ENCODE measurements at regions not wholly inside any gene's neighbourhood (a gene's known extent, or its start where the extent isn't known, plus 50 kb on each side); places are given as distances from the start of the nearest gene placed in this dataset.

DNA sequence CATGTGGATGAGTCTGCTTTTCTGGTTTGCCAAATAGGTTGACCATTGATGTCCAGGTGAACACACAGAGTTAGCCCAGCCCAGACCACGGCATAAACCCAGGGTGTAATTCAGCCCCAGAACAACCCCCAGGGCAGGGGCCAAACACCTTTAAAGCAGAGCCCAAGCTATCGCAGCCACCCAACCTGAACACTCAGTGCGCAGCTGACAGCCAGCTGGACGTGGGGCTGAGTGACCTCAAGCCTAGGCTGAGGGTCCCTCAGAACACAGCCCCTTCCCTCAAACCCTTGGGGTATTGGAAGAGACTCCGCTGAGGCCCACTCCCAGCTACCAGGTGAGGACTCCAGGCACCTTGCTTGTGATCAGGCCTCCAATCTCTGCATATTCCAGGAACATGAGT, 161.5 kb upstream of the NECTIN1 start:
- H3K9me3 Mint-ChIP-seq (ENCODE audit: low read depth) = no peaks in the 10 kb centered on the region
- peaks cover 6% of the 10 kb centered on the region for H3K27me3 Mint-ChIP-seq
- no peaks in the 10 kb centered on the region for H3K4me1 Mint-ChIP-seq
- H3K36me3 Mint-ChIP-seq = no peaks in the 10 kb centered on the region
- no peak overlapping the region for H3K27ac Mint-ChIP-seq
- DNase-seq = no peak
- no peak overlapping the region for H3K4me3 Mint-ChIP-seq
- CTCF ChIA-PET = no interaction called here
- ATAC-seq = no peak

DNA sequence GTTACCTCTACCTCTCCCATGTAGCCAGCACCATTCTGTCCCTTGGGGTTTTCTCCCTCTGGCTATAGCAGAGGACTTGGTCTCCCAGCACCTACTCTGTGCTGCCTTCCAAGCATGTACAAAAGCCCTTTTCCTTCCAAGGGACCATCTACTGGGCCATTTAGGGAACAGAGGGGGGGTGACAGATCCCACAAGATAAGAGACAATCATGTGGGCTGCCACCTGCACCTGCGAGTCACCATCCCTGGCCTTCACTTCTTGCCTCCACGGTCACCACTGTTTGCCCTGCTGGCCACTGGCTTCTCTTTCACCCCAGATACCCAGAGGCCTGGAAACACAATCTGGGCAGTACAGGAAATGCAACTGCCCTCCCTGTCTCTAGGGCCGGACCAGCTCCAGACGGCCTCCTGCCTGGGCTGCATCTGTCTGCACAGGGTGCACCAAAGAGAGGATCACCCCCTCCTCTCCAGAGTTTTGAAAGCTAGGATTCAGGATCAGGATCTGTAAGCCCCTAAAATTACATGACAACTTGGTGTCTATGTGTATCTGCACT, 160.8 kb upstream of the NECTIN1 start:
- H3K36me3 Mint-ChIP-seq = no peaks in the 10 kb centered on the region
- no peaks in the 10 kb centered on the region for H3K9me3 Mint-ChIP-seq (ENCODE audit: low read depth)
- H3K27ac Mint-ChIP-seq = no peak overlapping the region
- CTCF ChIA-PET = no interaction called here
- DNase-seq = no peak
- no peak for ATAC-seq
- no peaks in the 10 kb centered on the region for H3K4me1 Mint-ChIP-seq
- H3K27me3 Mint-ChIP-seq = peaks cover 9% of the 10 kb centered on the region
- no peak overlapping the region for H3K4me3 Mint-ChIP-seq

DNA sequence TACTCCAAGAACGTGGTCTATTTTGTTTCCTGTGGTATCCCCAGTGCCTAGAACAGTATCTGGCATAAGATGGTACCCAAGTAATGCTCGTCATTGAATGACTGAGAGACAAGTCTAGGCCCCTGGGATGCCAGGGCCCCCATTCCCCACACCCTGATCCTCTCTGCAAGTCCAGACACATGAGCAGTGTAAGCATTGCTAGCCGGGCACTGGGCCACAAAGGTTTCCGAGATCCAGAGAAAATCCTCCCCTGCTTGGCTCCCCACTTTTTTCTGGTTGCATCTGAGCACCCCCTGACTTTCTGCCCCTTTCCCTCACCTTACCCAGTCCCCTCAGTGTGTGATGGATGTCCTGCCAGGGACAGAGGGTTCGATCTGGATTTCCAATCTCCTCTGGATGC, 160.1 kb upstream of the NECTIN1 start:
- CTCF ChIA-PET = no interaction called here
- Mint-ChIP-seq H3K9me3 (ENCODE audit: low read depth) (no peaks in the 10 kb centered on the region), H3K27ac (no peak overlapping the region)

DNA sequence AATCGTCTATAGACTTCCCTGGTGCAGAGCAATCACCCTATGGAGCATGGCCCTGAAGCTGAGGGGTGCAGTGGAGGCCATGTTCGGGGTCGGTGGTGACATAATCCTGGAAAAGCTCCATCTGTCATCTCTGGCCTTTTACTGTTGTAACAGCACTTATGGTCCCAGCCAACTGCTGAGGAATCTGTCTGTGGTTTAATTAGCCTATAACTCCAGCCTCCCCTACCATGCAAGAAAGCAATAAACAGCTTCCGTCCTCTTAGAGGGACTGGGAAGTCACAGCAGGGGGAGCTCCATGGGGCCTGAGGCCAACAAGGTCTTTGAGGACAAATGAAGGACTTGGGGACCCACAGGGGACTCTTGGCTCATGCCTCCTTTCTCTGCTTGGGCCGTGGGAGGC, 159.1 kb upstream of the NECTIN1 start:
- DNase-seq (no peak), ATAC-seq (no peak)
- no peak overlapping the region for H3K4me3 Mint-ChIP-seq
- no peaks in the 10 kb centered on the region for H3K4me1 Mint-ChIP-seq
- H3K9me3 Mint-ChIP-seq (ENCODE audit: low read depth) = no peaks in the 10 kb centered on the region
- H3K27me3 Mint-ChIP-seq = peaks cover 18% of the 10 kb centered on the region
- CTCF ChIA-PET = no interaction called here
- no peaks in the 10 kb centered on the region for H3K36me3 Mint-ChIP-seq
- H3K27ac Mint-ChIP-seq = no peak overlapping the region

More for the DNA sequence above, 160.1 kb upstream of the NECTIN1 start:
- H3K36me3 Mint-ChIP-seq = no peaks in the 10 kb centered on the region
- peaks cover 13% of the 10 kb centered on the region for H3K27me3 Mint-ChIP-seq
- ATAC-seq (no peak), DNase-seq (no peak)
- no peaks in the 10 kb centered on the region for H3K4me1 Mint-ChIP-seq
- no peak overlapping the region for H3K4me3 Mint-ChIP-seq

DNA sequence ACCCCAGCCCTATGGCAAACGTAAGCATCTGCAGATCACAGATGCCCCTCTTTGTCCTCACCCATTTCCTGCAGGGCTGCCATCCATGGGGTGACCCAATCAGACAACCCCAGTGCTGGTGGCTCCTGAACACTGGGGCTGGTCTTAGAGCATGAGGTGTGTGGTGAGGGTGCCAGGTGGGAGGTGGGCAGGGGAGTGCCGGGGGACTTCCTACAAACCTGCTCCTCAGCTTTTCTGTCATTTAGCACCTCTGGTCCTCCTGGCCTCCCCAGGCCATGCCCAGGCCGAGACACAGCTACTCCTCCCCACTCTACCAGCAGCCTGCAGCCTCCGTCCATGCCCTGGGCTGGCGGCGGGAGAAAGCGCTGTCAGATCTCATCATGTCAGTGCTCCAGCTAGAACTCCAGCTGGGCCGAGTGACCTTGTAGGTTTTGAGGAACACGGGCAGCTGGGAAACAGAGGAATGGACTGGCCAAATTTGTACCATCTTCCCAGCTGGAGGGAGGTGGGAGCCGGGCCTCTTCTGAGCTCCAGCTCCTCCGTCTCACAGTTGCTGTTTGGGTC, 157.7 kb upstream of the NECTIN1 start:
- CTCF ChIA-PET = no interaction called here
- Mint-ChIP-seq H3K36me3 (no peaks in the 10 kb centered on the region), H3K27me3 (peaks cover 24% of the 10 kb centered on the region)

DNA sequence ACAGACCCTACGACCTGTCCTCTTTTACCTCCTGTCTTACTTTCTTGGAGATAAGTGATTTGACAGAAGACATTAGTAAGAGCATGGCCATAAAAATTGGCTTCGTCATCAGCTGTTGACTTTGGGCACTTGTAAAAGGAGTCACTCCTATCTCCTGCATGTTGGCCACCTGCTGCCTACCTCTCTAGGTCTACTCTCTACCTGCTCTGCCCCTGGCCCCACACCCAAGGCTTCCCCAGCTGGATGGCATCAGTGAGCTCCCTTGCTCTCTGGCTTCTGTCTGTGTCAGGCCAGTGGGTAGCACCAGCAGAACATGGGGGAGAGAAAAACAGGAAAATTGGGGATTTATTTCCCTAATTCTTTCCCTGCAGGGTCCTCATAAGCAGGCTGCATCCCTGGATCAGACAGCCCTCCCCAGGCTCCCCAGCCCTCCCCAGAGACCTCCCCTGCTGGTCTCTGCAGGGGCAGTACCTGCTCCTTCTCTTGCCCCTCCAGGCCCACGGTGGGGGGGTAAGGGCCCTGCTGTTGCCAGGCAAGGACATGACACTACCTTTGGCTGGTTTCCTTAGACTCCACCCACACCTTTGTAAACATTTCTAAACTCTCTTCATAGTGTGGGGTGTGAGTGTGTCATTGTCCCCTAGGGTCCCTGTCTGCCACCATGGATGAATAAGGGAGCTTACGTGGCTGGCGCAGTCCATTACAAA, 157.0 kb upstream of the NECTIN1 start:
- Mint-ChIP-seq H3K9me3 (ENCODE audit: low read depth) (no peaks in the 10 kb centered on the region), H3K36me3 (no peaks in the 10 kb centered on the region), H3K4me3 (no peak overlapping the region), H3K27ac (no peak overlapping the region), H3K4me1 (no peaks in the 10 kb centered on the region), H3K27me3 (peaks cover 22% of the 10 kb centered on the region)
- ATAC-seq = no peak
- CTCF ChIA-PET = no interaction called here
- DNase-seq = no peak

More for the DNA sequence above, 157.7 kb upstream of the NECTIN1 start:
- H3K9me3 Mint-ChIP-seq (ENCODE audit: low read depth) = no peaks in the 10 kb centered on the region
- no peak overlapping the region for H3K4me3 Mint-ChIP-seq
- DNase-seq (no peak), ATAC-seq (no peak)
- no peak overlapping the region for H3K27ac Mint-ChIP-seq
- H3K4me1 Mint-ChIP-seq = no peaks in the 10 kb centered on the region

DNA sequence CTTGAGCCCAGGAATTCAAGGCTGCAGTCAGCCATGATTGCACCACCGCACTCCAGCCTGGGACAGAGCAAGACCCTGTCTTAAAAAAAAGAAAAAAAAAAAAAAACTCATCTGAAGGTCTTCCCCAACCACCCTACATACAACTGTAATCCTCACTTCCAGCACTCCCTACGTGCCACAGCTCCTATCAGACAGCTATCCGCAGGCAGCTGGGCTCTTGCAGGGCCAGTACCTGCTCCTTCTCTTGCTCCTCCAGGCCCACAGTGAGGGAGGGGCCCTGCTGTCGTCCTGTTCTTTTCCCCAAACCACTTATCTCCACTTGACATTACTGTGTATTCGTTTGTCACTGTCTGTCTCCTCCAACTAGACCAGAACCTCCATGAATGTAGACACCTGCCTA, 156.1 kb upstream of the NECTIN1 start:
- CTCF ChIA-PET = no interaction called here
- ATAC-seq = no peak
- no peak overlapping the region for H3K27ac Mint-ChIP-seq
- no peak overlapping the region for H3K4me3 Mint-ChIP-seq
- peaks cover 19% of the 10 kb centered on the region for H3K27me3 Mint-ChIP-seq
- no peaks in the 10 kb centered on the region for H3K9me3 Mint-ChIP-seq (ENCODE audit: low read depth)
- no peaks in the 10 kb centered on the region for H3K36me3 Mint-ChIP-seq
- no peaks in the 10 kb centered on the region for H3K4me1 Mint-ChIP-seq
- DNase-seq = no peak

DNA sequence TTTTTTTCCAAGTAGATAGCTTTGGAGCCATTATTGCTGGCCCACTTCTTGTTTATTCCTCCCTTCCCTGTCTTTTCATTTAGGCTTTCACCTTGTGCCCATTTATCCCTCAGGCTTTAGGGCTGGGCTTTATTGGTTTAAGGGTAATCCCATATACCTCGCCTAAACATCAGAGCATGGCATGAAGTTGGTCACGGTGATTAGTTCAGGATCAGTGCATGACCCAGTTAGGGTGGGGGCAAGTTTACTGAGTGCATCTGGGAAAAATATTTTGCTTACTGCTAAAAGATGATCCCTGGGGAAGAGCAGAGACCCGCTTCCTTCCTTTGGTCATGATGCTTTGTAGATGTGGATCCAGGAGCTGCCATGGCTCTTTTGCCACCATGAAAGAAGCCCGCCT, 153.3 kb upstream of the NECTIN1 start:
- no peaks in the 10 kb centered on the region for H3K4me1 Mint-ChIP-seq
- ATAC-seq (no peak), DNase-seq (no peak)
- no peak overlapping the region for H3K27ac Mint-ChIP-seq
- no peaks in the 10 kb centered on the region for H3K9me3 Mint-ChIP-seq (ENCODE audit: low read depth)
- CTCF ChIA-PET = no interaction called here
- peaks cover 26% of the 10 kb centered on the region for H3K27me3 Mint-ChIP-seq
- no peak overlapping the region for H3K4me3 Mint-ChIP-seq
- H3K36me3 Mint-ChIP-seq = no peaks in the 10 kb centered on the region

DNA sequence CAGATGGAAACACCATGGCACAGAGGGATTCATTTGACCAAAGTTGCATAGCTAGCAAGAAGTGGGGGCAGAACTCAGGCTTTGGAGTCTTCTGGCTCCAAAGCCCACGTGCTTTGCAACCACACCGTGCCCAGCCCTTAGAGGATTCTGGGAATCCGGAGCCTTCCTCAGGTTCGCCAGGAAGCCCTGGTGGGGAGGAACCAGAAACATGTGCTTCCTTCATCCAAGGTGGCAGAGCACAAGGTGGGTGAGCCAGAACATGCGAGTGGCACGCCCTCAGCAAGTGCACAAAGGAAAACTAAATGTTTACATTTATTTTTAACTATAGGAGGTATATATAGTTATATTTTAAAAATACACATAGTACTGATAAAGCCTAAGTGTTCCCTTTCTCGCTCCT, 151.9 kb upstream of the NECTIN1 start:
- DNase-seq (no peak), ATAC-seq (no peak)
- H3K9me3 Mint-ChIP-seq (ENCODE audit: low read depth) = no peaks in the 10 kb centered on the region
- no peaks in the 10 kb centered on the region for H3K36me3 Mint-ChIP-seq
- no peaks in the 10 kb centered on the region for H3K4me1 Mint-ChIP-seq
- H3K4me3 Mint-ChIP-seq = no peak overlapping the region
- peaks cover 26% of the 10 kb centered on the region for H3K27me3 Mint-ChIP-seq
- CTCF ChIA-PET = no interaction called here
- H3K27ac Mint-ChIP-seq = no peak overlapping the region

DNA sequence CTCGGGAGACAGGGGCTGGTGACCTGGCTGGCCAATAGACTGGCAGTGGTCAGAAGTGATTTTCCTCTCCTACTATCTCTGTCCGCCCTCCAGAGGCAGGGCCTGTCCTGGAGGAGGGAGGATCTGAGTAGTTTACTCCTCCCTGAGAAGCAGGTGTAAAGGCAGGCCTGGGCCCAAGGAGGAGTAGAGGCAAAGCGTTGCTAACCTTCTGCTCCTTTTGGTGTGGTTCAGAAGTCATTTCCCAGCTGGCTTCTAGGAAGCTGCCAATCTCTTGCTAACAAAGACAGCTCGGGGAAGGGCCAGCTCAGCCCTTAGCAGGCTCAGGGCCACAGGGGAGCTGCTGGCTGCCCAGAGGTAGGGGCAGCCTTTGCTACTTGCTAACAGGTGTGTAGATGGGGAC, 151.1 kb upstream of the NECTIN1 start:
- no peaks in the 10 kb centered on the region for H3K36me3 Mint-ChIP-seq
- no peak for DNase-seq
- H3K27ac Mint-ChIP-seq = no peak overlapping the region
- H3K9me3 Mint-ChIP-seq (ENCODE audit: low read depth) = no peaks in the 10 kb centered on the region
- no peaks in the 10 kb centered on the region for H3K4me1 Mint-ChIP-seq
- ATAC-seq = no peak
- no peak overlapping the region for H3K4me3 Mint-ChIP-seq
- CTCF ChIA-PET = no interaction called here
- H3K27me3 Mint-ChIP-seq = peaks cover 24% of the 10 kb centered on the region

DNA sequence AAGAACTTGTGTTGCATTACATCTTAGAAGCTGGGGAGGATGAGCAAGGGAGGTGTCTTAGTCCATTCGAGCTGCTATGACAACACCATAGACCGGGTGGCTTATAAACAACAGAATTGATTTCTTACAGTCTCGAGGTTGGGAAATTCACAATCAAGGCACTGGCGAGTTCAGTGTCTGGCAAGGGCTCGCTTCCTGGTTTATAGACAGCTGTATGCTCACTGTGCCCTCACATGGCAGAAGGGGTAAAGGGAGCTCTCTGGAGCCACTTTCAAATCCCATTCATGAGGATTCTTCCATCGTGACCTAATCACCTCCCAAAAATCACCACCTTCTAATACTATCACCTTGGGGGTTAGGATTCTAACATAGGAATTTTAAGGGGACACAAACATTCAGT, 150.0 kb upstream of the NECTIN1 start:
- Mint-ChIP-seq H3K27me3 (peaks cover 19% of the 10 kb centered on the region), H3K27ac (no peak overlapping the region), H3K4me3 (no peak overlapping the region), H3K4me1 (no peaks in the 10 kb centered on the region), H3K36me3 (no peaks in the 10 kb centered on the region), H3K9me3 (ENCODE audit: low read depth) (no peaks in the 10 kb centered on the region)
- CTCF ChIA-PET = no interaction called here
- no peak for DNase-seq
- ATAC-seq = no peak

DNA sequence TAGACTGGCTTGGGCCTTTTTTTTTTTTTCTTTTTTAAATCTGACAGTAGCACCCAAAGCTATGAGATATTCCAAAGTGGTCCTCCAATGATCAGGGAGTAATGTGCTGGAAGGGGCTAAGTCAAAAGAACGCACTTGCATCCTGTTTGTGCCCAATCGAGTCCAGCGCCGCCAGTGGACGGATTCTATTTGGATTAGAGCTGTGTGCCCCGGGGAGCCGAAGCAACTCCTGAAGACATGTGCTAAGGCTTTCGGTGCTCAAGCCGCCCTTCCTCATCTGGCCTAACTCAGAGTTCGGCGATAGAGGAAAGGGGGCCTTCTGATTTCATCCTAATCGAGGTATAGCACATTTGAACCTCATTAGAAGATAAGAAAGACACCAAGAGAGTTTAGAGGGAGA, 147.8 kb upstream of the NECTIN1 start:
- DNase-seq (no peak), ATAC-seq (no peak)
- no peaks in the 10 kb centered on the region for H3K36me3 Mint-ChIP-seq
- no peaks in the 10 kb centered on the region for H3K9me3 Mint-ChIP-seq (ENCODE audit: low read depth)
- H3K27ac Mint-ChIP-seq = no peak overlapping the region
- CTCF ChIA-PET = no interaction called here
- no peak overlapping the region for H3K4me3 Mint-ChIP-seq
- H3K4me1 Mint-ChIP-seq = no peaks in the 10 kb centered on the region
- peaks cover 9% of the 10 kb centered on the region for H3K27me3 Mint-ChIP-seq

DNA sequence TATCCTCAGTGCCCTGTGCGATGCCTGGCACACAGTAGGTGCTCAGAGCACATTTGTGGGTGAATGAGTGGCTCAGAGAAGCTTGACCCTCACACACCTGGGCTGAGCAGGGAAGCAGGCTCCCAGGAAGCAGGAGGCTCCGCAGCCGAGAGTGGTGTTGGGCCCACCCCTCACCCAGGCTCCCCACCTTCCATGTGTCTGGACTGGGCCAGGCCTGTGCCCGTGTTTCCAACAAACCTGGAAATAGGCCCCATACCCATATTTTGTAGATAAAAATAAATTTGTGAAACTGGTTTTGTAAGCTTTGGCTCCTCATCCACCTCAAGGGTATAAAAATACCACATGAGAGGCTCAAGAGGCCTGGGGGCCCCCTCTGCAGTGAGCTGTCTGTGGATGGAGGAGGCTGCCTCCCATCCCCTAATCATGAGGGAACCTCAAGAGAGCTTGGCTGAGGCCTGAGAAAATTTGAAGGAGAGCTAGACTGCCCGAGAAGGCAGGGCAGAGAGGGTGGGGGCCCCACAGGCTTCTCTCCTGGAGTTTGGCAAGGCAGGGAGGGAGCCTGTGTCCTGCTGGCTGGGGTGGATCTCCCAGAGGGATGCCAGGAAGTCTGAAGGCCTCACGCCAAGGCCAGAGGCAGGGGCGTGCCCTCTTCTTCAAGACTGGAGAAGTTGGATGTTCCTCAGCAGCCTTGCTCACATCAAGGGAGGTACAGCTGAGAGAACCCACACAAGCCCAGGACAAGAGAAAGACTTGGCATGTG, 147.0 kb upstream of the NECTIN1 start:
- Mint-ChIP-seq H3K27ac (no peak overlapping the region), H3K27me3 (peaks cover 8% of the 10 kb centered on the region), H3K36me3 (no peaks in the 10 kb centered on the region), H3K4me1 (no peaks in the 10 kb centered on the region), H3K4me3 (no peak overlapping the region), H3K9me3 (ENCODE audit: low read depth) (no peaks in the 10 kb centered on the region)
- ATAC-seq = no peak
- CTCF ChIA-PET = no interaction called here
- DNase-seq = no peak

DNA sequence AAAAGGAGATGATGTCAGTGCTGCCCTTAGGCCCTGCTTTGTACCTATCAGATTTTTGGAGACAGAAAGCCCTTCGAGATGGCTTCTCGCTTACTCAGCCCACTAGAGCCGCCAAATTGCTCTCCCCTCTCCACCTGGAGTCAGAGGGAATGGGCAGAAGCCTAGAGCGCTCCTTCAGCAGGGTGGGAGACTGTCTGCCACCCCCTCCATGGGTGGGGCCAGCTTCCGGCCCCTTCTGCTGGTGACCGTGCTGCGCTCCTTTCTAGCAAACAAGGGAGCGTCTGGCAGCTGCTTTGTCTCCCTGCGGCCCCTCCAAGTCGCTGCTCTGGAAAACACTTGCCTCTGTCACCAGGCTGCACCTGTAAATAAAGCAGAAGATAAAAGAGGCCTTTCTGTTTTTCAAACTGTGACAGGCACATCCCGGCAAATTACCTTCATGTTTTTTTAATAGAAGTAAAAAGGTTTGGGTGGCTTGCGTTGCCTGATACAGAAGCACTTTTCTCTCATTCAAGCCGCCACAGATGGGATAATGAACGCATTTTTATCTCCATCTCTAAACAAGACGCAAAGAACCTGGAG, 145.7 kb upstream of the NECTIN1 start:
- CTCF ChIA-PET = no interaction called here
- Mint-ChIP-seq H3K9me3 (ENCODE audit: low read depth) (no peaks in the 10 kb centered on the region), H3K4me3 (no peak overlapping the region), H3K27ac (no peak overlapping the region), H3K36me3 (no peaks in the 10 kb centered on the region), H3K27me3 (peaks cover 6% of the 10 kb centered on the region), H3K4me1 (no peaks in the 10 kb centered on the region)
- ATAC-seq (no peak), DNase-seq (no peak)

All from activated CD8-positive, alpha-beta memory T cell treated with anti-CD3 and anti-CD28 coated beads, Interleukin-2, amount 10 ng/mL, durations not matched to agents 7 days and 5 days (primary cell).